GM23338 (cell line): ENCODE measurements at regions not wholly inside any gene's neighbourhood (a gene's known extent, or its start where the extent isn't known, plus 50 kb on each side); places are given as distances from the start of the nearest gene placed in this dataset.

Source experiments
- ATAC-seq: fragments of 200-7000 bp; cut with Tn5 transposase; 3 replicates; pipeline ENCODE4 v1.9.1; 2020
- DNase-seq: peaks from one replicate; pipeline ENCODE4 v3.0.0-alpha.2; 2015; ENCODE audit warnings: low spot score
- H2AFZ ChIP-seq: fragments of 200-600 bp; sonication (generic); 2 replicates; pipeline ENCODE4 v1.8.0; 2016; ENCODE audit warnings: antibody characterized with exemption, mild to moderate bottlenecking, moderate library complexity
- H3F3A ChIP-seq: fragments of 200-600 bp; sonication (generic); replicated peaks from 2 replicates; pipeline ENCODE4 v1.8.0; 2017; ENCODE audit warnings: antibody characterized with exemption, mixed run types, low read depth
- H3K27ac ChIP-seq: fragments of 200-600 bp; sonication (generic); 2 replicates; pipeline ENCODE4 v1.6.1; 2016; ENCODE audit warnings: low read depth
- H3K27me3 ChIP-seq: fragments of 200-600 bp; sonication (generic); 2 replicates; pipeline ENCODE4 v1.8.0; 2016; ENCODE audit warnings: mild to moderate bottlenecking, mixed run types, moderate library complexity; ENCODE audit not compliant: insufficient read depth
- H3K36me3 ChIP-seq: fragments of 200-600 bp; sonication (generic); 2 replicates; pipeline ENCODE4 v1.8.0; 2016; ENCODE audit warnings: mild to moderate bottlenecking; ENCODE audit not compliant: insufficient read depth
- H3K4me1 ChIP-seq: fragments of 200-600 bp; sonication (generic); 2 replicates; pipeline ENCODE4 v1.8.0; 2016; ENCODE audit warnings: mild to moderate bottlenecking, moderate library complexity; ENCODE audit not compliant: insufficient read depth
- H3K4me2 ChIP-seq: fragments of 200-600 bp; sonication (generic); 2 replicates; pipeline ENCODE4 v1.7.1; 2017; ENCODE audit warnings: mixed run types
- H3K4me3 ChIP-seq: fragments of 200-600 bp; sonication (generic); 2 replicates; pipeline ENCODE4 v1.6.1; 2016; ENCODE audit warnings: mixed run types
- H3K79me2 ChIP-seq: fragments of 200-600 bp; sonication (generic); replicated peaks from 2 replicates; pipeline ENCODE4 v1.8.0; 2017; ENCODE audit warnings: mild to moderate bottlenecking; ENCODE audit not compliant: insufficient read depth
- H3K9me2 ChIP-seq: fragments of 200-600 bp; sonication (generic); 2 replicates; pipeline ENCODE4 v1.8.0; 2017; ENCODE audit not compliant: insufficient read depth
- H4K20me1 ChIP-seq: fragments of 200-600 bp; sonication (generic); replicated peaks from 2 replicates; pipeline ENCODE4 v1.8.0; 2017; ENCODE audit warnings: mild to moderate bottlenecking; ENCODE audit not compliant: insufficient read depth
- H3K27ac Mint-ChIP-seq: 2 replicates; pipeline ENCODE4 v1.8.0; 2020; ENCODE audit warnings: inconsistent platforms, mild to moderate bottlenecking, moderate library complexity, mixed read lengths
- H3K27me3 Mint-ChIP-seq: 3 replicates; pipeline ENCODE4 v1.8.0; 2022; ENCODE audit warnings: low read depth, mild to moderate bottlenecking, moderate library complexity, mixed read lengths, inconsistent platforms; ENCODE audit not compliant: insufficient read depth, poor library complexity
- H3K36me3 Mint-ChIP-seq: 3 replicates; pipeline ENCODE4 v1.8.0; 2021; ENCODE audit warnings: low read depth, mild to moderate bottlenecking, inconsistent platforms, moderate library complexity, mixed read lengths
- H3K4me1 Mint-ChIP-seq: 3 replicates; pipeline ENCODE4 v1.8.0; 2020; ENCODE audit warnings: mild to moderate bottlenecking, inconsistent platforms, mixed read lengths
- H3K4me3 Mint-ChIP-seq: 3 replicates; pipeline ENCODE4 v1.8.0; 2021; ENCODE audit warnings: moderate library complexity, mild to moderate bottlenecking, inconsistent platforms, mixed read lengths
- H3K9me3 Mint-ChIP-seq: 3 replicates; pipeline ENCODE4 v1.8.0; 2020; ENCODE audit warnings: moderate library complexity, mild to moderate bottlenecking, inconsistent platforms, mixed read lengths
- CREB1 ChIP-seq: fragments of 250-450 bp; sonication (Bioruptor Pico); IDR thresholded peaks from 2 replicates; pipeline ENCODE4 v1.5.0; 2020; ENCODE audit warnings: low read depth, mild to moderate bottlenecking, moderate library complexity
- EZH2 ChIP-seq: fragments of 200-600 bp; sonication (generic); IDR thresholded peaks from one replicate; pipeline ENCODE4 v1.8.0; 2017; ENCODE audit warnings: antibody characterized with exemption, mild to moderate bottlenecking, low read depth; ENCODE audit not compliant: unreplicated experiment
- EZH2phosphoT487 ChIP-seq: fragments of 200-600 bp; sonication (generic); IDR thresholded peaks from one replicate; pipeline ENCODE4 v1.8.1; 2018; ENCODE audit warnings: antibody characterized with exemption; ENCODE audit not compliant: unreplicated experiment
- JUNB ChIP-seq: IDR thresholded peaks from one replicate; pipeline ENCODE4 v1.6.1; 2016; ENCODE audit warnings: antibody characterized with exemption; ENCODE audit not compliant: unreplicated experiment
- NANOG ChIP-seq: IDR thresholded peaks from 2 replicates; pipeline ENCODE4 v1.6.1; 2016; ENCODE audit warnings: antibody characterized with exemption, borderline replicate concordance
- POLR2AphosphoS5 ChIP-seq: IDR thresholded peaks from 2 replicates; pipeline ENCODE4 v1.6.1; 2016; ENCODE audit warnings: antibody characterized with exemption, low read depth
- STAT1 ChIP-seq: IDR thresholded peaks from one replicate; pipeline ENCODE4 v1.6.1; 2016; ENCODE audit warnings: antibody characterized with exemption; ENCODE audit not compliant: unreplicated experiment
- ZNF114 ChIP-seq: fragments of 250-450 bp; sonication (Bioruptor Pico); IDR thresholded peaks from 2 replicates; pipeline ENCODE4 v1.5.0; 2020; ENCODE audit warnings: mild to moderate bottlenecking, moderate library complexity
- ZNF331 ChIP-seq: fragments of 250-450 bp; sonication (Bioruptor Pico); IDR thresholded peaks from 2 replicates; pipeline ENCODE4 v1.5.0; 2020; ENCODE audit warnings: low read depth, mild to moderate bottlenecking, moderate library complexity
- TF ChIP-seq, protein P1 (sequence below), 2 experiments: fragments of 200-600 bp in 1 of 2; sonication (generic) in 1 of 2; conservative IDR thresholded peaks; 2 replicates each; pipeline versions ENCODE4 v1.5.1 to v1.6.1; 2016 to 2017; ENCODE audit warnings: antibody characterized with exemption in 2 of 2, low read depth in 2 of 2, mild to moderate bottlenecking in 2 of 2, moderate library complexity in 1 of 2
- TF ChIP-seq, protein P2 (sequence below): fragments of 250-450 bp; sonication (Bioruptor Pico); IDR thresholded peaks from 2 replicates; pipeline ENCODE4 v1.5.0; 2020; ENCODE audit warnings: mild to moderate bottlenecking, moderate library complexity
- TF ChIP-seq, protein P3 (sequence below): IDR thresholded peaks from 2 replicates; pipeline ENCODE4 v1.6.1; 2016; ENCODE audit warnings: antibody characterized with exemption
- TF ChIP-seq, protein P4 (sequence below): IDR thresholded peaks from one replicate; pipeline ENCODE4 v1.6.1; 2018; ENCODE audit warnings: antibody characterized with exemption; ENCODE audit not compliant: unreplicated experiment

DNA sequence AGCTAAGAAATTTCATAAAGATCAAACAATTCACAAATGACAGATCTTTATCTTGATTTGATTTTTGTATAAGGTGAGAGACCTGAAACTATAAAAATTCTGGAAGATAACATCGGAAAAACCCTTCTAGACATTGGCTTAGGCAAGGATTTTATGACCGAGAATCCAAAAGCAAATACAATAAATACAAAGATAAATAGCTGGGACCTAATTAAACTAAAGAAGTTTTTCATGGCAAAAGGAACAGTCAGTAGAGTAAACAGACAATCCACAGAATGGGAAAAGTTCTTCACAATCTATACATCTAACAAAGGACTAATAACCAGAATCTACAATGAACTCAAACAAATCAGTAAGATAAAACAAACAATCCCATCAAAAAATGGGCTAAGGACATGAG is 116.9 kb upstream of the BCHE start:
- ATAC-seq (no peak), DNase-seq (no peak)
- Mint-ChIP-seq H3K9me3 (no peaks in the 10 kb centered on the region), H3K36me3 (no peaks in the 10 kb centered on the region), H3K4me1 (no peaks in the 10 kb centered on the region), H3K27ac (no peak overlapping the region), H3K4me3 (no peak overlapping the region), H3K27me3 (no peaks in the 10 kb centered on the region)
- H3K4me3 ChIP-seq = no peak overlapping the region
- no peaks in the 10 kb centered on the region for H3K27me3 ChIP-seq
- H3K4me1 ChIP-seq = no peaks in the 10 kb centered on the region
- TF ChIP-seq EZH2 = no peak
- no peak for TF ChIP-seq ZNF331 (CRISPR knock-in tag)
- no peak for TF ChIP-seq NANOG
- TF ChIP-seq JUNB = no peak
- no peak for TF ChIP-seq ZNF114 (CRISPR knock-in tag)
- no peak for TF ChIP-seq EZH2phosphoT487
- no peak for TF ChIP-seq CREB1
- no peak for TF ChIP-seq STAT1
- TF ChIP-seq, protein P1, sequence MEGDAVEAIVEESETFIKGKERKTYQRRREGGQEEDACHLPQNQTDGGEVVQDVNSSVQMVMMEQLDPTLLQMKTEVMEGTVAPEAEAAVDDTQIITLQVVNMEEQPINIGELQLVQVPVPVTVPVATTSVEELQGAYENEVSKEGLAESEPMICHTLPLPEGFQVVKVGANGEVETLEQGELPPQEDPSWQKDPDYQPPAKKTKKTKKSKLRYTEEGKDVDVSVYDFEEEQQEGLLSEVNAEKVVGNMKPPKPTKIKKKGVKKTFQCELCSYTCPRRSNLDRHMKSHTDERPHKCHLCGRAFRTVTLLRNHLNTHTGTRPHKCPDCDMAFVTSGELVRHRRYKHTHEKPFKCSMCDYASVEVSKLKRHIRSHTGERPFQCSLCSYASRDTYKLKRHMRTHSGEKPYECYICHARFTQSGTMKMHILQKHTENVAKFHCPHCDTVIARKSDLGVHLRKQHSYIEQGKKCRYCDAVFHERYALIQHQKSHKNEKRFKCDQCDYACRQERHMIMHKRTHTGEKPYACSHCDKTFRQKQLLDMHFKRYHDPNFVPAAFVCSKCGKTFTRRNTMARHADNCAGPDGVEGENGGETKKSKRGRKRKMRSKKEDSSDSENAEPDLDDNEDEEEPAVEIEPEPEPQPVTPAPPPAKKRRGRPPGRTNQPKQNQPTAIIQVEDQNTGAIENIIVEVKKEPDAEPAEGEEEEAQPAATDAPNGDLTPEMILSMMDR (conservative IDR thresholded peaks at IDR 0.05; ENCODE audit: low read depth in 2 of 2) = no peak
- TF ChIP-seq, protein P2, sequence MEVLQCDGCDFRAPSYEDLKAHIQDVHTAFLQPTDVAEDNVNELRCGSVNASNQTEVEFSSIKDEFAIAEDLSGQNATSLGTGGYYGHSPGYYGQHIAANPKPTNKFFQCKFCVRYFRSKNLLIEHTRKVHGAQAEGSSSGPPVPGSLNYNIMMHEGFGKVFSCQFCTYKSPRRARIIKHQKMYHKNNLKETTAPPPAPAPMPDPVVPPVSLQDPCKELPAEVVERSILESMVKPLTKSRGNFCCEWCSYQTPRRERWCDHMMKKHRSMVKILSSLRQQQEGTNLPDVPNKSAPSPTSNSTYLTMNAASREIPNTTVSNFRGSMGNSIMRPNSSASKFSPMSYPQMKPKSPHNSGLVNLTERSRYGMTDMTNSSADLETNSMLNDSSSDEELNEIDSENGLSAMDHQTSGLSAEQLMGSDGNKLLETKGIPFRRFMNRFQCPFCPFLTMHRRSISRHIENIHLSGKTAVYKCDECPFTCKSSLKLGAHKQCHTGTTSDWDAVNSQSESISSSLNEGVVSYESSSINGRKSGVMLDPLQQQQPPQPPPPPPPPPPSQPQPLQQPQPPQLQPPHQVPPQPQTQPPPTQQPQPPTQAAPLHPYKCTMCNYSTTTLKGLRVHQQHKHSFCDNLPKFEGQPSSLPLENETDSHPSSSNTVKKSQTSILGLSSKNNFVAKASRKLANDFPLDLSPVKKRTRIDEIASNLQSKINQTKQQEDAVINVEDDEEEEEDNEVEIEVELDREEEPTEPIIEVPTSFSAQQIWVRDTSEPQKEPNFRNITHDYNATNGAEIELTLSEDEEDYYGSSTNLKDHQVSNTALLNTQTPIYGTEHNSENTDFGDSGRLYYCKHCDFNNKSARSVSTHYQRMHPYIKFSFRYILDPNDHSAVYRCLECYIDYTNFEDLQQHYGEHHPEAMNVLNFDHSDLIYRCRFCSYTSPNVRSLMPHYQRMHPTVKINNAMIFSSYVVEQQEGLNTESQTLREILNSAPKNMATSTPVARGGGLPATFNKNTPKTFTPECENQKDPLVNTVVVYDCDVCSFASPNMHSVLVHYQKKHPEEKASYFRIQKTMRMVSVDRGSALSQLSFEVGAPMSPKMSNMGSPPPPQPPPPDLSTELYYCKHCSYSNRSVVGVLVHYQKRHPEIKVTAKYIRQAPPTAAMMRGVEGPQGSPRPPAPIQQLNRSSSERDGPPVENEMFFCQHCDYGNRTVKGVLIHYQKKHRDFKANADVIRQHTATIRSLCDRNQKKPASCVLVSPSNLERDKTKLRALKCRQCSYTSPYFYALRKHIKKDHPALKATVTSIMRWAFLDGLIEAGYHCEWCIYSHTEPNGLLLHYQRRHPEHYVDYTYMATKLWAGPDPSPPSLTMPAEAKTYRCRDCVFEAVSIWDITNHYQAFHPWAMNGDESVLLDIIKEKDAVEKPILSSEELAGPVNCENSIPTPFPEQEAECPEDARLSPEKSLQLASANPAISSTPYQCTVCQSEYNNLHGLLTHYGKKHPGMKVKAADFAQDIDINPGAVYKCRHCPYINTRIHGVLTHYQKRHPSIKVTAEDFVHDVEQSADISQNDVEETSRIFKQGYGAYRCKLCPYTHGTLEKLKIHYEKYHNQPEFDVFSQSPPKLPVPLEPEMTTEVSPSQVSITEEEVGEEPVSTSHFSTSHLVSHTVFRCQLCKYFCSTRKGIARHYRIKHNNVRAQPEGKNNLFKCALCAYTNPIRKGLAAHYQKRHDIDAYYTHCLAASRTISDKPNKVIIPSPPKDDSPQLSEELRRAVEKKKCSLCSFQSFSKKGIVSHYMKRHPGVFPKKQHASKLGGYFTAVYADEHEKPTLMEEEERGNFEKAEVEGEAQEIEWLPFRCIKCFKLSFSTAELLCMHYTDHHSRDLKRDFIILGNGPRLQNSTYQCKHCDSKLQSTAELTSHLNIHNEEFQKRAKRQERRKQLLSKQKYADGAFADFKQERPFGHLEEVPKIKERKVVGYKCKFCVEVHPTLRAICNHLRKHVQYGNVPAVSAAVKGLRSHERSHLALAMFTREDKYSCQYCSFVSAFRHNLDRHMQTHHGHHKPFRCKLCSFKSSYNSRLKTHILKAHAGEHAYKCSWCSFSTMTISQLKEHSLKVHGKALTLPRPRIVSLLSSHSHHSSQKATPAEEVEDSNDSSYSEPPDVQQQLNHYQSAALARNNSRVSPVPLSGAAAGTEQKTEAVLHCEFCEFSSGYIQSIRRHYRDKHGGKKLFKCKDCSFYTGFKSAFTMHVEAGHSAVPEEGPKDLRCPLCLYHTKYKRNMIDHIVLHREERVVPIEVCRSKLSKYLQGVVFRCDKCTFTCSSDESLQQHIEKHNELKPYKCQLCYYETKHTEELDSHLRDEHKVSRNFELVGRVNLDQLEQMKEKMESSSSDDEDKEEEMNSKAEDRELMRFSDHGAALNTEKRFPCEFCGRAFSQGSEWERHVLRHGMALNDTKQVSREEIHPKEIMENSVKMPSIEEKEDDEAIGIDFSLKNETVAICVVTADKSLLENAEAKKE (CRISPR knock-in tag) = no peak
- TF ChIP-seq, protein P3, sequence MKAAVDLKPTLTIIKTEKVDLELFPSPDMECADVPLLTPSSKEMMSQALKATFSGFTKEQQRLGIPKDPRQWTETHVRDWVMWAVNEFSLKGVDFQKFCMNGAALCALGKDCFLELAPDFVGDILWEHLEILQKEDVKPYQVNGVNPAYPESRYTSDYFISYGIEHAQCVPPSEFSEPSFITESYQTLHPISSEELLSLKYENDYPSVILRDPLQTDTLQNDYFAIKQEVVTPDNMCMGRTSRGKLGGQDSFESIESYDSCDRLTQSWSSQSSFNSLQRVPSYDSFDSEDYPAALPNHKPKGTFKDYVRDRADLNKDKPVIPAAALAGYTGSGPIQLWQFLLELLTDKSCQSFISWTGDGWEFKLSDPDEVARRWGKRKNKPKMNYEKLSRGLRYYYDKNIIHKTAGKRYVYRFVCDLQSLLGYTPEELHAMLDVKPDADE = no peak
- TF ChIP-seq POLR2AphosphoS5 = no peak
- TF ChIP-seq, protein P4, sequence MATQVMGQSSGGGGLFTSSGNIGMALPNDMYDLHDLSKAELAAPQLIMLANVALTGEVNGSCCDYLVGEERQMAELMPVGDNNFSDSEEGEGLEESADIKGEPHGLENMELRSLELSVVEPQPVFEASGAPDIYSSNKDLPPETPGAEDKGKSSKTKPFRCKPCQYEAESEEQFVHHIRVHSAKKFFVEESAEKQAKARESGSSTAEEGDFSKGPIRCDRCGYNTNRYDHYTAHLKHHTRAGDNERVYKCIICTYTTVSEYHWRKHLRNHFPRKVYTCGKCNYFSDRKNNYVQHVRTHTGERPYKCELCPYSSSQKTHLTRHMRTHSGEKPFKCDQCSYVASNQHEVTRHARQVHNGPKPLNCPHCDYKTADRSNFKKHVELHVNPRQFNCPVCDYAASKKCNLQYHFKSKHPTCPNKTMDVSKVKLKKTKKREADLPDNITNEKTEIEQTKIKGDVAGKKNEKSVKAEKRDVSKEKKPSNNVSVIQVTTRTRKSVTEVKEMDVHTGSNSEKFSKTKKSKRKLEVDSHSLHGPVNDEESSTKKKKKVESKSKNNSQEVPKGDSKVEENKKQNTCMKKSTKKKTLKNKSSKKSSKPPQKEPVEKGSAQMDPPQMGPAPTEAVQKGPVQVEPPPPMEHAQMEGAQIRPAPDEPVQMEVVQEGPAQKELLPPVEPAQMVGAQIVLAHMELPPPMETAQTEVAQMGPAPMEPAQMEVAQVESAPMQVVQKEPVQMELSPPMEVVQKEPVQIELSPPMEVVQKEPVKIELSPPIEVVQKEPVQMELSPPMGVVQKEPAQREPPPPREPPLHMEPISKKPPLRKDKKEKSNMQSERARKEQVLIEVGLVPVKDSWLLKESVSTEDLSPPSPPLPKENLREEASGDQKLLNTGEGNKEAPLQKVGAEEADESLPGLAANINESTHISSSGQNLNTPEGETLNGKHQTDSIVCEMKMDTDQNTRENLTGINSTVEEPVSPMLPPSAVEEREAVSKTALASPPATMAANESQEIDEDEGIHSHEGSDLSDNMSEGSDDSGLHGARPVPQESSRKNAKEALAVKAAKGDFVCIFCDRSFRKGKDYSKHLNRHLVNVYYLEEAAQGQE = no peak
- H3F3A ChIP-seq = no peaks in the 10 kb centered on the region
- no peaks in the 10 kb centered on the region for H3K36me3 ChIP-seq
- no peak overlapping the region for H3K27ac ChIP-seq
- no peak overlapping the region for H3K4me2 ChIP-seq
- no peak overlapping the region for H2AFZ ChIP-seq
- no peaks in the 10 kb centered on the region for H3K79me2 ChIP-seq
- H3K9me2 ChIP-seq = peaks cover 32% of the 10 kb centered on the region
- H4K20me1 ChIP-seq = no peaks in the 10 kb centered on the region
